Loucy (cell line): ENCODE measurements at regions not wholly inside any gene's neighbourhood (a gene's known extent, or its start where the extent isn't known, plus 50 kb on each side); places are given as distances from the start of the nearest gene placed in this dataset.
"Not testable (repeated sequence)": the region's sequence is repeated elsewhere in the genome, so short reads cannot be mapped to it uniquely, and the experiment has no call there.

Source experiments
- H2AFZ ChIP-seq: fragments of 200-600 bp; sonication (generic); 2 replicates; pipeline ENCODE4 v1.6.0; 2016; ENCODE audit warnings: antibody characterized with exemption, mild to moderate bottlenecking, low read length, moderate library complexity
- H3F3A ChIP-seq: fragments of 200-600 bp; 2 replicates; pipeline ENCODE4 v1.6.0; 2016; ENCODE audit warnings: antibody characterized with exemption, low read depth, mild to moderate bottlenecking
- H3K27me3 ChIP-seq: fragments of 200-600 bp; sonication (generic); 2 replicates; pipeline ENCODE4 v1.6.1; 2014; ENCODE audit warnings: low read length, mild to moderate bottlenecking; ENCODE audit not compliant: insufficient read depth, poor library complexity, severe bottlenecking
- H3K36me3 ChIP-seq: fragments of 200-600 bp; sonication (generic); 2 replicates; pipeline ENCODE4 v1.6.1; 2016; ENCODE audit warnings: low read length; ENCODE audit not compliant: insufficient read depth
- H3K4me1 ChIP-seq: fragments of 200-600 bp; sonication (generic); 2 replicates; pipeline ENCODE4 v1.5.1; 2014; ENCODE audit warnings: low read length, mild to moderate bottlenecking; ENCODE audit not compliant: insufficient read depth, poor library complexity, severe bottlenecking
- H3K4me2 ChIP-seq: fragments of 200-600 bp; sonication (generic); 2 replicates; pipeline ENCODE4 v1.6.0; 2014; ENCODE audit warnings: antibody characterized with exemption, low read length, low read depth, mild to moderate bottlenecking; ENCODE audit not compliant: poor library complexity, severe bottlenecking
- H3K4me3 ChIP-seq: fragments of 200-600 bp; sonication (generic); 2 replicates; pipeline ENCODE4 v1.5.1; 2014; ENCODE audit warnings: low read length, mild to moderate bottlenecking, mixed read lengths; ENCODE audit not compliant: poor library complexity, severe bottlenecking
- H3K79me2 ChIP-seq: fragments of 200-600 bp; sonication (generic); 2 replicates; pipeline ENCODE4 v1.6.1; 2014; ENCODE audit warnings: low read length; ENCODE audit not compliant: insufficient read depth
- H3K9ac ChIP-seq: fragments of 200-600 bp; sonication (generic); 2 replicates; pipeline ENCODE4 v1.6.0; 2014; ENCODE audit warnings: mild to moderate bottlenecking, low read depth, low read length, moderate library complexity; ENCODE audit not compliant: poor library complexity, severe bottlenecking
- H3K9me2 ChIP-seq: fragments of 200-600 bp; sonication (generic); replicated peaks from 2 replicates; pipeline ENCODE4 v1.6.1; 2016; ENCODE audit warnings: low read depth, low read length, mixed read lengths
- H3K9me3 ChIP-seq: fragments of 200-600 bp; sonication (generic); 2 replicates; pipeline ENCODE4 v1.6.1; 2014; ENCODE audit warnings: mild to moderate bottlenecking, antibody characterized with exemption, low read length, low read depth; ENCODE audit not compliant: insufficient read depth
- H4K20me1 ChIP-seq: fragments of 200-600 bp; sonication (generic); 2 replicates; pipeline ENCODE4 v1.6.0; 2014; ENCODE audit warnings: antibody characterized with exemption, low read length, mild to moderate bottlenecking; ENCODE audit not compliant: insufficient read depth, poor library complexity, severe bottlenecking
- CTCF ChIP-seq: fragments of 200-600 bp; sonication (generic); conservative IDR thresholded peaks from 2 replicates; pipeline ENCODE4 v1.5.1; 2014; ENCODE audit warnings: mild to moderate bottlenecking, antibody characterized with exemption, low read length
- EZH2phosphoT487 ChIP-seq: fragments of 200-600 bp; IDR thresholded peaks from 2 replicates; pipeline ENCODE4 v1.6.1; 2018; ENCODE audit warnings: antibody characterized with exemption, mild to moderate bottlenecking, moderate library complexity, borderline replicate concordance

- TF ChIP-seq EZH2phosphoT487: no peak
- TF ChIP-seq CTCF: no peak
- H3K36me3 ChIP-seq: no peaks in the 10 kb centered on the region
- H3K4me3 ChIP-seq: no peak overlapping the region
- H3K9me2 ChIP-seq: no peaks in the 10 kb centered on the region
- no peaks in the 10 kb centered on the region for H3K27me3 ChIP-seq
- H3K9ac ChIP-seq: no peak overlapping the region
- H3K79me2 ChIP-seq: no peaks in the 10 kb centered on the region
- H3K4me2 ChIP-seq: no peak overlapping the region
- no peaks in the 10 kb centered on the region for H3K4me1 ChIP-seq
- no peaks in the 10 kb centered on the region for H3F3A ChIP-seq
- H2AFZ ChIP-seq: no peak overlapping the region
- peaks cover 3% of the 10 kb centered on the region; the same call in 1 of the 2 replicates for H3K9me3 ChIP-seq
- H4K20me1 ChIP-seq: no peaks in the 10 kb centered on the region
Measured at GRCh38 chr1:81183553-81183952, 617.2 kb upstream of the ADGRL2 start.

- Histone ChIP-seq H2AFZ (no peak overlapping the region), H4K20me1 (no peaks in the 10 kb centered on the region), H3K9me3 (peaks cover 3% of the 10 kb centered on the region; the same call in 1 of the 2 replicates), H3K4me3 (no peak overlapping the region), H3K9ac (no peak overlapping the region), H3K9me2 (no peaks in the 10 kb centered on the region), H3K4me1 (no peaks in the 10 kb centered on the region), H3K36me3 (no peaks in the 10 kb centered on the region), H3F3A (no peaks in the 10 kb centered on the region), H3K4me2 (no peak overlapping the region), H3K79me2 (no peaks in the 10 kb centered on the region), H3K27me3 (no peaks in the 10 kb centered on the region)
- no peak for TF ChIP-seq CTCF
- no peak for TF ChIP-seq EZH2phosphoT487
Measured at GRCh38 chr1:81183051-81183450, 617.7 kb upstream of the ADGRL2 start.

GRCh38 chr1:81179242-81179641, 621.5 kb upstream of the ADGRL2 start:
- H3K9me2 ChIP-seq: no peaks in the 10 kb centered on the region
- H4K20me1 ChIP-seq: no peaks in the 10 kb centered on the region
- H3K79me2 ChIP-seq: no peaks in the 10 kb centered on the region
- H3K4me1 ChIP-seq: no peaks in the 10 kb centered on the region
- no peak overlapping the region for H3K4me2 ChIP-seq
- H3K36me3 ChIP-seq: no peaks in the 10 kb centered on the region
- H3K27me3 ChIP-seq: no peaks in the 10 kb centered on the region
- no peaks in the 10 kb centered on the region for H3F3A ChIP-seq
- no peak overlapping the region for H3K4me3 ChIP-seq
- no peak overlapping the region for H2AFZ ChIP-seq
- TF ChIP-seq EZH2phosphoT487: no peak
- peaks cover 3% of the 10 kb centered on the region; the same call in 1 of the 2 replicates for H3K9me3 ChIP-seq
- no peak overlapping the region for H3K9ac ChIP-seq

- not testable (repeated sequence) for H3K9me3 ChIP-seq, H3K9me2 ChIP-seq, H3K79me2 ChIP-seq, H3F3A ChIP-seq, H2AFZ ChIP-seq, H4K20me1 ChIP-seq, H3K36me3 ChIP-seq, H3K4me3 ChIP-seq, H3K4me2 ChIP-seq, H3K4me1 ChIP-seq, H3K27me3 ChIP-seq, H3K9ac ChIP-seq
Measured at GRCh38 chr1:81178431-81179093, 622.2 kb upstream of the ADGRL2 start.
